GM23248 (cell line): ENCODE measurements at regions not wholly inside any gene's neighbourhood (a gene's known extent, or its start where the extent isn't known, plus 50 kb on each side); places are given as distances from the start of the nearest gene placed in this dataset.
A peak's percentile ranks its signal among the peaks of the same experiment; 100 is the strongest.

Source experiments
- DNase-seq: peaks from one replicate; pipeline ENCODE4 v3.0.0-alpha.2; 2015
- H2AFZ ChIP-seq: fragments of 200-600 bp; sonication (generic); 2 replicates; pipeline ENCODE4 v1.6.1; 2016; ENCODE audit warnings: antibody characterized with exemption
- H3F3A ChIP-seq: fragments of 200-600 bp; sonication (generic); 2 replicates; pipeline ENCODE4 v1.6.1; 2016; ENCODE audit warnings: mild to moderate bottlenecking, antibody characterized with exemption, mixed run types; ENCODE audit not compliant: insufficient read depth
- H3K27ac ChIP-seq: fragments of 200-600 bp; sonication (generic); 2 replicates; pipeline ENCODE4 v1.5.1; 2016; ENCODE audit warnings: mild to moderate bottlenecking
- H3K27me3 ChIP-seq: fragments of 200-600 bp; sonication (generic); replicated peaks from 2 replicates; pipeline ENCODE4 v1.6.1; 2016; ENCODE audit warnings: mild to moderate bottlenecking; ENCODE audit not compliant: insufficient read depth
- H3K36me3 ChIP-seq: fragments of 200-600 bp; sonication (generic); 2 replicates; pipeline ENCODE4 v1.6.1; 2016; ENCODE audit warnings: low read depth, mild to moderate bottlenecking
- H3K4me1 ChIP-seq: fragments of 200-600 bp; sonication (generic); 2 replicates; pipeline ENCODE4 v1.6.1; 2016; ENCODE audit warnings: mild to moderate bottlenecking; ENCODE audit not compliant: insufficient read depth
- H3K4me2 ChIP-seq: fragments of 200-600 bp; sonication (generic); one replicate; pipeline ENCODE4 v1.6.1; 2016; ENCODE audit warnings: mild to moderate bottlenecking; ENCODE audit not compliant: unreplicated experiment
- H3K4me3 ChIP-seq: fragments of 200-600 bp; sonication (generic); 2 replicates; pipeline ENCODE4 v1.5.1; 2016; ENCODE audit warnings: mild to moderate bottlenecking
- H3K79me2 ChIP-seq: fragments of 200-600 bp; sonication (generic); 2 replicates; pipeline ENCODE4 v1.6.1; 2016; ENCODE audit warnings: mild to moderate bottlenecking; ENCODE audit not compliant: insufficient read depth
- H3K9ac ChIP-seq: fragments of 200-600 bp; sonication (generic); 2 replicates; pipeline ENCODE4 v1.6.1; 2016; ENCODE audit warnings: mild to moderate bottlenecking
- H3K9me2 ChIP-seq: fragments of 200-600 bp; sonication (generic); 2 replicates; pipeline ENCODE4 v1.6.1; 2016; ENCODE audit warnings: mixed run types, mild to moderate bottlenecking, moderate library complexity; ENCODE audit not compliant: insufficient read depth
- H3K9me3 ChIP-seq: fragments of 200-600 bp; sonication (generic); one replicate; pipeline ENCODE4 v1.6.1; 2017; ENCODE audit warnings: low read depth
- H4K20me1 ChIP-seq: fragments of 200-600 bp; sonication (generic); 2 replicates; pipeline ENCODE4 v1.6.0; 2016; ENCODE audit not compliant: insufficient read depth
- EZH2 ChIP-seq: fragments of 200-600 bp; sonication (generic); IDR thresholded peaks from 2 replicates; pipeline ENCODE4 v1.6.1; 2018; ENCODE audit warnings: antibody characterized with exemption, mild to moderate bottlenecking; ENCODE audit not compliant: insufficient read depth, poor library complexity, severe bottlenecking
- EZH2phosphoT487 ChIP-seq: fragments of 200-600 bp; sonication (generic); IDR thresholded peaks from 2 replicates; pipeline ENCODE4 v1.6.1; 2018; ENCODE audit warnings: antibody characterized with exemption, moderate library complexity, mild to moderate bottlenecking, low read depth; ENCODE audit not compliant: insufficient read depth
- WGBS, 2 experiments: methylation state at CpG; one replicate each; pipeline ENCODE4 v1.1.6; 2015 to 2017; ENCODE audit warnings: low lambda C conversion rate in 2 of 2, low coverage in 1 of 2; ENCODE audit errors: missing lambda C conversion rate in 2 of 2; 5-methylcytosine and 5-hydroxymethylcytosine counted together
- in situ Hi-C: fragments of 300-500 bp; cut with MboI; formaldehyde crosslinking; loops from 2 replicates; pipeline ENCODE4 v1.15.0; 2020

DNA sequence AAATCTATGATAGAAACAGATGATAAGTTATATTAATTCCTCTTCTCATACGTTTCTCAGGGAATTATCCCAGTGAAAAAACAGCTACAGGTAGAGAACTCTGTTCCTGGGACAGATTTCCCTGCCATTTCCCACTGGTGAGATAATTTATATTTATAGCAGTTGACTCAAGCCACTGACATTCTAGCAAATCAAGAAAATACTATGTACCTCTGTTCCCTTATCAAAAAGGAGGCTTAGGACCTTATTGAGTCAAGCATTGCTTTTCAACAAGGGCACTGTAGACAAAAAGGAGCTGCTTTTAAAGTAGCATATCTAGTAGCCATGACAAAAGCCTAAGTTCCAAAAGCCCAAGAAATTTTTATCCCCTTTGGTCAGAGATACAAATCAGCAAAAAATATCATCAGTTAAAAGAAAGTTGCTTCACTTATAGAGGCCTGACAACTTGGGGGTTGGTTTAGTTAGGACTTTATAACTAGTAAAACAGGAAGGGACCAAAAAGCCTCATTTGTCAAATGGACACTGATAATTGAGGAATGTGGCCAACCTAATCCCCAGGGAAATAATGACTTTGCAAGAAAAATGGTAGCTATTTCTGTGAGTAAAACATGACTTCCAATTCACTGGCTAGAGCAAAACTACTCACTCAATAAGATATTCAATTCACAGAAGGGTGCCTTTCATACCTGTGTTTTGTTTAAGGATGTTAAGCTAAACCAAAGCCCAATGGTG lies 652.5 kb downstream of the SLITRK1 start:
- Histone ChIP-seq H3K4me2 (no peak overlapping the region), H3K36me3 (no peaks in the 10 kb centered on the region), H2AFZ (peak overlapping the region; percentile 41), H3K4me3 (no peak overlapping the region), H3K27ac (no peak overlapping the region), H3K27me3 (no peaks in the 10 kb centered on the region), H3F3A (peaks cover 6% of the 10 kb centered on the region; the same call in 1 of the 2 replicates), H3K79me2 (no peaks in the 10 kb centered on the region), H3K4me1 (peaks cover 26% of the 10 kb centered on the region), H4K20me1 (no peaks in the 10 kb centered on the region), H3K9me3 (no peaks in the 10 kb centered on the region), H3K9ac (no peak overlapping the region), H3K9me2 (no peaks in the 10 kb centered on the region)
- in situ Hi-C loops = no loop called here
- TF ChIP-seq EZH2 (no peak), EZH2phosphoT487 (no peak)
- 65 to 74% methylated on average over 1 of the region's 1 CpG for WGBS, 2 experiments
- peak; percentile 19 for DNase-seq

DNA sequence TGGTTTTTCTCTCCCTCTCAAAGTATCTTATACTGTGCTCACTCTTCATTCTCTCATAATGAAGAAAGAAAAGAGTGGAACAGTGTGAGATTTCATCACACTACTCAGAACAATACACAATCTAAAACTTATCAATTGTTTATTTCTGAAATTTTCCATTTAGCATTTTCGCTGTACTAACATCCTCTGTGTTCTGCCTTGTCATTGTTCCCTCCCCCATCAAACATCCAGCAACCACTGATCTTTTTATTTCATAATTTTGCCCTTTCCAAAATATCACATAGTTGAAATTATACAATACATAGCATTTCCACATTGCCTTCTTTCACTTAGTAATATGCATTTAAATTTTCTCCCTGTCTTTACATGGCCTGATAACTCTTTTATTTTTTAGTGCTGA lies 658.7 kb downstream of the SLITRK1 start:
- no peaks in the 10 kb centered on the region for H3K27me3 ChIP-seq
- DNase-seq = no peak
- no peak overlapping the region for H2AFZ ChIP-seq
- H3K4me2 ChIP-seq = no peak overlapping the region
- in situ Hi-C loops = no loop called here
- no peaks in the 10 kb centered on the region for H3K79me2 ChIP-seq
- peaks cover 18% of the 10 kb centered on the region for H3F3A ChIP-seq
- peaks cover 26% of the 10 kb centered on the region for H3K4me1 ChIP-seq
- no peaks in the 10 kb centered on the region for H3K9me2 ChIP-seq
- no peak overlapping the region for H3K9ac ChIP-seq
- no peaks in the 10 kb centered on the region for H4K20me1 ChIP-seq
- H3K36me3 ChIP-seq = no peaks in the 10 kb centered on the region
- no peak for TF ChIP-seq EZH2
- no peak overlapping the region for H3K4me3 ChIP-seq
- H3K27ac ChIP-seq = no peak overlapping the region
- 97 to 100% methylated on average over 1 of the region's 1 CpG for WGBS, 2 experiments
- no peaks in the 10 kb centered on the region for H3K9me3 ChIP-seq

DNA sequence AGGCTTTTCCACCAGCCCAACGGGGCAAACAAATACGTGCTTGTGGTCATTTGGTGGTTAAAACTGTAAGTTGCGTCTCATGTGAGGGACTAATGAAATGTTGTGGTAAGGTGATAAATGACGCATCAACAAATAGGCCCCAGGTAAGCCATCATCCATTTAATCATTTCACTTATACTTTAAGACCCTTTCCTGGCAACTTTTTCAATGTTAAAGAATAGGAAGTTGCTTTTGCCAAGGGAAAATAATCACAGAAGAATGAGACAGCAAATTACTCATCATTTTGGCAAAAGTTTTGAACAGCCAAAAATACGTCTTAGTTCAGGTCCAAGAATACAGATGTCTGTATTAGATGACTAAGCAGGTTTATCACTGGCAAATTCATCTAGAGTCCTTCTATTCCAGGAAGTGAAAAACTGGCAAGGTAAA lies 660.4 kb downstream of the SLITRK1 start:
- Histone ChIP-seq H3K9me2 (no peaks in the 10 kb centered on the region), H3K4me1 (peaks cover 34% of the 10 kb centered on the region), H3K36me3 (no peaks in the 10 kb centered on the region), H3K9me3 (no peaks in the 10 kb centered on the region), H3K27ac (peak overlapping the region; percentile 46), H3K4me3 (no peak overlapping the region), H4K20me1 (no peaks in the 10 kb centered on the region), H3K9ac (no peak overlapping the region), H2AFZ (no peak overlapping the region), H3F3A (peaks cover 30% of the 10 kb centered on the region), H3K79me2 (no peaks in the 10 kb centered on the region), H3K27me3 (no peaks in the 10 kb centered on the region), H3K4me2 (peak overlapping the region; percentile 49)
- WGBS, 2 experiments = 23 to 32% methylated on average over 5 of the region's 5 CpGs
- in situ Hi-C loops = no loop called here
- TF ChIP-seq EZH2 = no peak
- no peak for TF ChIP-seq EZH2phosphoT487
- peak; percentile 88 for DNase-seq

DNA sequence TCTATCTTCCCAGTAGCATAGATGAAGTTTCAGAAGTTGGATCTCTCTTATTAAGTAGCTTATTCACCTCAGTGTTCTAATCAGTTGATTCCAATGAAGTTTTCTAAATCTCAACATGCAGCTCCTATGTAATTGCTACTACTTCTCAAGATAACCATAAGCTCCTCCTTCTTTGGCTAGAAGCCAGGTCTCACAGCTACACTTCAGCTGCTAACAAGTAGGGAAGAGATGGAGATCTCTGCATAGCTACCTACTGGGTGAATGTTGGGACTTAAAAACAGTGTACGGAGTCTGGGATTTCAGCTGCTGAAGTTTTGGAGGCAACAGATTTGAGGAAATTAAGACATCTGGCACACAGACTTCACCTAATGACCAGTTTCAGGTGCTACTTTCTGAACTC lies 661.0 kb downstream of the SLITRK1 start:
- H3K27ac ChIP-seq = peak overlapping the region; percentile 46; the same call in 1 of the 2 replicates

More for the DNA sequence above, 661.0 kb downstream of the SLITRK1 start:
- Histone ChIP-seq H3K9me2 (no peaks in the 10 kb centered on the region), H3K4me1 (peaks cover 40% of the 10 kb centered on the region), H3K4me3 (no peak overlapping the region), H3K9me3 (no peaks in the 10 kb centered on the region), H3F3A (peaks cover 35% of the 10 kb centered on the region), H3K27me3 (no peaks in the 10 kb centered on the region), H3K36me3 (no peaks in the 10 kb centered on the region), H2AFZ (no peak overlapping the region), H3K4me2 (no peak overlapping the region), H4K20me1 (no peaks in the 10 kb centered on the region), H3K9ac (no peak overlapping the region), H3K79me2 (no peaks in the 10 kb centered on the region)
- WGBS, 2 experiments = 76 to 85% methylated on average over 1 of the region's 1 CpG
- in situ Hi-C loops = no loop called here
- TF ChIP-seq EZH2phosphoT487 (no peak), EZH2 (no peak)
- peak; percentile 5 for DNase-seq
